ENCODE measurements at regions not wholly inside any gene's neighbourhood (a gene's known extent, or its start where the extent isn't known, plus 50 kb on each side); places are given as distances from the start of the nearest gene placed in this dataset.

DNA sequence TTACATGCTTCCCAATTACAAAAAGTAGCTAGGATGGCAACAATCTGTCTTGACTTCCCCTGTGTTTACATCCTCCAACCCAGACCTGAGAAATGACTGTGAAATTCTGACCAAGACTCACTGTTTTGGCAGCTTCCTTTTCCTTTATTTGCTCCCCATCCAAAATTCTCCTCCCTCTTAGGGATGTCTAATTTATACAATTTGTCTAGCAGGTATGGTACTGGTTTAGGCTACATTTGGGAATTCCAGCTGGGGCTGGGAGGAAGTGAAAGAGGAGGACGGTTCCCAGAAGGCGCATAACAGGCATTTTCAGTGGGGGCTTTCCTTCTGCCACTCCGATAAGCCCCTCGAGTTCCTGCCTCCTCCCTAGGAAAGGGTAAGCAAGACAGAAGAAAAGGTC is 231.5 kb upstream of the BTBD3 start:
- H2AFZ ChIP-seq (ENCODE audit: low read length): no peak overlapping the region
- in situ Hi-C loops (cut with HindIII; ENCODE audit: extremely low pct_ligation_motif_present, low pct_unique_long_range_greater_than_20kb): no loop called here
- 56% methylated on average over 4 of the region's 4 CpGs for WGBS (ENCODE audit: low lambda C conversion rate)
- DNase-seq (ENCODE audit: low spot score) (no peak), FAIRE-seq (no peak), ATAC-seq (no peak)
- H3K9ac ChIP-seq (ENCODE audit: insufficient read depth, low read depth, low read length): no peak overlapping the region
- H3K9me3 ChIP-seq (ENCODE audit: low read length): no peaks in the 10 kb centered on the region
- no peak overlapping the region for H3K27ac ChIP-seq (ENCODE audit: extremely low read length, insufficient read depth, low read length)
- no peaks in the 10 kb centered on the region for H4K20me1 ChIP-seq (ENCODE audit: insufficient read depth, low read length)
- H3K4me3 ChIP-seq (replicated peaks in 1 of 3; ENCODE audit: insufficient read depth in 1 of 3, low read depth in 2 of 3, low read length in 3 of 3): no peak overlapping the region
- BruUV-seq (replicated peaks): no TSS peak
- H3K36me3 ChIP-seq (replicated peaks in 1 of 2; ENCODE audit: control insufficient read depth in 1 of 2, insufficient read depth in 2 of 2, low read length in 2 of 2): no peaks in the 10 kb centered on the region
- no peak overlapping the region for H3K4me2 ChIP-seq (ENCODE audit: low read depth, low read length)
- intact Hi-C loops (cut with micrococcal nuclease; ENCODE audit: unreplicated experiment): no loop called here
- no peaks in the 10 kb centered on the region for H3K79me2 ChIP-seq (ENCODE audit: insufficient read depth, low read length)
- POLR2A ChIA-PET: no interaction called here
- CTCF ChIA-PET (ENCODE audit: low intra/inter-chr PET ratio, low total read pairs): no interaction called here
- H3K27me3 ChIP-seq (ENCODE audit: control insufficient read depth in 1 of 2, insufficient read depth in 2 of 2, low read length in 2 of 2): no peaks in the 10 kb centered on the region; a peak in 1 of 5 replicates
- H3K4me1 ChIP-seq (ENCODE audit: insufficient read depth, low read length): peaks cover 16% of the 10 kb centered on the region
- TF ChIP-seq ZBTB20 (CRISPR knock-in tag; IDR thresholded peaks at IDR 0.05; ENCODE audit: borderline replicate concordance, low read depth) (no peak), MLLT10 (CRISPR knock-in tag; IDR thresholded peaks at IDR 0.05) (no peak), ZNF264 (CRISPR knock-in tag; IDR thresholded peaks at IDR 0.05) (no peak), ZNF660 (CRISPR knock-in tag; IDR thresholded peaks at IDR 0.05; ENCODE audit: borderline replicate concordance, low read depth) (no peak), PCBP2 (optimal IDR thresholded peaks at IDR 0.05; ENCODE audit: low read depth, low read length, poor library complexity, severe bottlenecking) (no peak), PHB2 (IDR thresholded peaks at IDR 0.05; ENCODE audit: partially characterized antibody) (no peak), PHF8 (CRISPR knock-in tag; IDR thresholded peaks at IDR 0.05) (no peak), MTF1 (CRISPR knock-in tag; IDR thresholded peaks at IDR 0.05) (no peak), NCOA5 (CRISPR knock-in tag; IDR thresholded peaks at IDR 0.05) (no peak), NFKBIZ (CRISPR knock-in tag; IDR thresholded peaks at IDR 0.05) (no peak), CEBPG (CRISPR knock-in tag; IDR thresholded peaks at IDR 0.05) (no peak), ZMYM3 (CRISPR knock-in tag; IDR thresholded peaks at IDR 0.05) (no peak), ELF4 (CRISPR knock-in tag; IDR thresholded peaks at IDR 0.05; ENCODE audit: borderline replicate concordance) (no peak), MAFF (IDR thresholded peaks at IDR 0.05; ENCODE audit: low read depth, low read length) (no peak)
- TF ChIP-seq, protein P1, sequence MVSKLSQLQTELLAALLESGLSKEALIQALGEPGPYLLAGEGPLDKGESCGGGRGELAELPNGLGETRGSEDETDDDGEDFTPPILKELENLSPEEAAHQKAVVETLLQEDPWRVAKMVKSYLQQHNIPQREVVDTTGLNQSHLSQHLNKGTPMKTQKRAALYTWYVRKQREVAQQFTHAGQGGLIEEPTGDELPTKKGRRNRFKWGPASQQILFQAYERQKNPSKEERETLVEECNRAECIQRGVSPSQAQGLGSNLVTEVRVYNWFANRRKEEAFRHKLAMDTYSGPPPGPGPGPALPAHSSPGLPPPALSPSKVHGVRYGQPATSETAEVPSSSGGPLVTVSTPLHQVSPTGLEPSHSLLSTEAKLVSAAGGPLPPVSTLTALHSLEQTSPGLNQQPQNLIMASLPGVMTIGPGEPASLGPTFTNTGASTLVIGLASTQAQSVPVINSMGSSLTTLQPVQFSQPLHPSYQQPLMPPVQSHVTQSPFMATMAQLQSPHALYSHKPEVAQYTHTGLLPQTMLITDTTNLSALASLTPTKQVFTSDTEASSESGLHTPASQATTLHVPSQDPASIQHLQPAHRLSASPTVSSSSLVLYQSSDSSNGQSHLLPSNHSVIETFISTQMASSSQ (IDR thresholded peaks at IDR 0.05; ENCODE audit: low read depth): no peak
- TF ChIP-seq, protein P1 (CRISPR knock-in tag; IDR thresholded peaks at IDR 0.05; ENCODE audit: borderline replicate concordance): no peak
- TF ChIP-seq, protein P2, sequence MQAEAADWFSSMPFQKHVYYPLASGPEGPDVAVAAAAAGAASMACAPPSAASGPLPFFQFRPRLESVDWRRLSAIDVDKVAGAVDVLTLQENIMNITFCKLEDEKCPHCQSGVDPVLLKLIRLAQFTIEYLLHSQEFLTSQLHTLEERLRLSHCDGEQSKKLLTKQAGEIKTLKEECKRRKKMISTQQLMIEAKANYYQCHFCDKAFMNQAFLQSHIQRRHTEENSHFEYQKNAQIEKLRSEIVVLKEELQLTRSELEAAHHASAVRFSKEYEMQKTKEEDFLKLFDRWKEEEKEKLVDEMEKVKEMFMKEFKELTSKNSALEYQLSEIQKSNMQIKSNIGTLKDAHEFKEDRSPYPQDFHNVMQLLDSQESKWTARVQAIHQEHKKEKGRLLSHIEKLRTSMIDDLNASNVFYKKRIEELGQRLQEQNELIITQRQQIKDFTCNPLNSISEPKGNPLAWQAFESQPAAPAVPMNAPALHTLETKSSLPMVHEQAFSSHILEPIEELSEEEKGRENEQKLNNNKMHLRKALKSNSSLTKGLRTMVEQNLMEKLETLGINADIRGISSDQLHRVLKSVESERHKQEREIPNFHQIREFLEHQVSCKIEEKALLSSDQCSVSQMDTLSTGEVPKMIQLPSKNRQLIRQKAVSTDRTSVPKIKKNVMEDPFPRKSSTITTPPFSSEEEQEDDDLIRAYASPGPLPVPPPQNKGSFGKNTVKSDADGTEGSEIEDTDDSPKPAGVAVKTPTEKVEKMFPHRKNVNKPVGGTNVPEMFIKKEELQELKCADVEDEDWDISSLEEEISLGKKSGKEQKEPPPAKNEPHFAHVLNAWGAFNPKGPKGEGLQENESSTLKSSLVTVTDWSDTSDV (CRISPR knock-in tag; IDR thresholded peaks at IDR 0.05): no peak
- TF ChIP-seq, protein P3, sequence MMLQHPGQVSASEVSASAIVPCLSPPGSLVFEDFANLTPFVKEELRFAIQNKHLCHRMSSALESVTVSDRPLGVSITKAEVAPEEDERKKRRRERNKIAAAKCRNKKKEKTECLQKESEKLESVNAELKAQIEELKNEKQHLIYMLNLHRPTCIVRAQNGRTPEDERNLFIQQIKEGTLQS (CRISPR knock-in tag; IDR thresholded peaks at IDR 0.05): no peak
